PC-9 (cell line): ENCODE measurements at regions not wholly inside any gene's neighbourhood (a gene's known extent, or its start where the extent isn't known, plus 50 kb on each side); places are given as distances from the start of the nearest gene placed in this dataset.

Experiments used
- EZH2 ChIP-seq: fragments of 200-600 bp; sonication (generic); IDR thresholded peaks from 2 replicates; pipeline ENCODE4 v1.8.0; 2017; ENCODE audit warnings: antibody characterized with exemption, low read depth
- TF ChIP-seq, protein P1 (sequence below): fragments of 200-600 bp; sonication (generic); conservative IDR thresholded peaks from 2 replicates; pipeline ENCODE4 v1.6.1; 2017; ENCODE audit warnings: mixed run types, antibody characterized with exemption, mild to moderate bottlenecking, moderate library complexity

DNA sequence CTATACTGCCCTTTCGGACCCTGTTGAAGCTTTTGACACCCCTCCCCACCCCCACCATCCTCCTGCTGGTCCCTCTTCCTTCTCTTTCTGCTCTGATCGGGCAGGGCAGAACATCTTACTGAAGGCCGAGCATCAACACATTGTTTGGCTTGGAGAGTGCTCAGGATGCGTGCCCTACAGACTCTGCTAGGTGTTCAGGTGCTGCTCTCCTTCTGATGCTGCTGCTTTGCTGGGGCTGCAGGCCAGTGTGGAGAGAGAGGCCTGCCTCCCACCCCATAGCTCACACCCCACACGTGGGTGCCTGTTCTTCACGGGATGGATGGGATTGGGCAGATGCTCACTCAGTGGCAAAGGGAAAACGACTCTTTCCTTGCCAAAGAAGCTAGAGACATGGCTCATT, 89.8 kb upstream of the ONECUT1 start:
- TF ChIP-seq, protein P1, sequence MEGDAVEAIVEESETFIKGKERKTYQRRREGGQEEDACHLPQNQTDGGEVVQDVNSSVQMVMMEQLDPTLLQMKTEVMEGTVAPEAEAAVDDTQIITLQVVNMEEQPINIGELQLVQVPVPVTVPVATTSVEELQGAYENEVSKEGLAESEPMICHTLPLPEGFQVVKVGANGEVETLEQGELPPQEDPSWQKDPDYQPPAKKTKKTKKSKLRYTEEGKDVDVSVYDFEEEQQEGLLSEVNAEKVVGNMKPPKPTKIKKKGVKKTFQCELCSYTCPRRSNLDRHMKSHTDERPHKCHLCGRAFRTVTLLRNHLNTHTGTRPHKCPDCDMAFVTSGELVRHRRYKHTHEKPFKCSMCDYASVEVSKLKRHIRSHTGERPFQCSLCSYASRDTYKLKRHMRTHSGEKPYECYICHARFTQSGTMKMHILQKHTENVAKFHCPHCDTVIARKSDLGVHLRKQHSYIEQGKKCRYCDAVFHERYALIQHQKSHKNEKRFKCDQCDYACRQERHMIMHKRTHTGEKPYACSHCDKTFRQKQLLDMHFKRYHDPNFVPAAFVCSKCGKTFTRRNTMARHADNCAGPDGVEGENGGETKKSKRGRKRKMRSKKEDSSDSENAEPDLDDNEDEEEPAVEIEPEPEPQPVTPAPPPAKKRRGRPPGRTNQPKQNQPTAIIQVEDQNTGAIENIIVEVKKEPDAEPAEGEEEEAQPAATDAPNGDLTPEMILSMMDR, result no peak
- no peak for TF ChIP-seq EZH2
